HG02571 (cell line): ENCODE measurements at regions not wholly inside any gene's neighbourhood (a gene's known extent, or its start where the extent isn't known, plus 50 kb on each side); places are given as distances from the start of the nearest gene placed in this dataset.

Experiments
- ATAC-seq: cut with Tn5 transposase; IDR thresholded peaks from one replicate; pipeline ENCODE4 v1.9.1; 2021; ENCODE audit warnings: mild to moderate bottlenecking, moderate library complexity; ENCODE audit not compliant: unreplicated experiment

DNA sequence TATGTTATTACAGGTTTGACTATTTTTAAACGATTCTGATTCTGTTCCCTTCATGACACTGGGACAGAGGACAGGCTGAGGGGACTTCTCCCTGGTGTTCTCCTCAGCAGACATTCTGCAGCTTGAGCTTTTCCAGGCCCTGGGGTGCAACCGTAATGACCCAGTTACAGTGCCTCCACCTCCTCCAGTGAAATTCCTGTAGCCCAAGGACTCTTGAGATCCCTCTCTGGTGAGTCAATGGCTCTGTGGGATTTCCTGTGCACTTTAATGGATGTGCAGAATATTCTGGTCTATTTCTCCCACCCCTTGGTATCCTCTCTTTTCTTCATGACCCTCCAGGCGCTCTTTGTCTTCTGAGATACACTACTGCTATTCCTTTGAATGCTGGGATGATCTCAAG, 319.3 kb downstream of the INHBA start:
- ATAC-seq: no peak

DNA sequence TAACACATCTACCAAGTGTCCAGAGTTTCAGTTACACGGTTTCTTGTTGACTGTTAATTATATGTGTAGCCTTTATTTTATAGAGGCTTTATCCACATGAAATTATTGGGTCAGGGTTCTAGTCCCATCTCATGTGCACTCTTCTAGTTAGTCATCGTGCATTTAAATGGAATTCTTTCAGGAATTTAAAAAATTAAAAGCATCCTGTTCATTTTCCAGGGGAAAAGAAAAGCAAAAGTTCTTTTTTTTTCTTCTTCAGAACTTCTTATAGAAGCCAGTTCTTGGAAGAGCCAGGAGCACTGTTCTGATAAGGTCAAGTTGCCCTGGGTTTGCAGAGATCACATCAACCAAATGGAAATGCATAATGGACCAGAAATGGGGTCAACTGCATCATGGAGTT, 324.7 kb downstream of the INHBA start:
- ATAC-seq: no peak

DNA sequence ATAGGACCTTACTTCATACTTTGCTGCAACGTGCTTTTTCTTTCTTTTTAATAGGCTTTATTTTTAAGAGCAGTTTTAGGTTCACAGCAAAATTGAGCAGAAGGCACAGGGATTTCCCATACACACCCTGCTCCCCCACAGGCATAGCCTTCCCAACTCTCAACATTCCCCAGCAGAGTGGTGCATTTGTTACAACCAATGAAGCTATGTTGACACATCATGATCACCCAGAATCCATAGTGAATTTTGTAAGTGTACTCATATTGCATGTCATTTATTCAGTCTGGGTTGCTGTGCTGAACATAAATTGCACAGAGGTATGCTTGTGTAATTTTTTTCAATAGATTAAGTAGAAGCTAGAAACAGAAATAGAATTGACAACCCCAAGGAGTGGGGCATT, 327.3 kb downstream of the INHBA start:
- ATAC-seq: no peak

DNA sequence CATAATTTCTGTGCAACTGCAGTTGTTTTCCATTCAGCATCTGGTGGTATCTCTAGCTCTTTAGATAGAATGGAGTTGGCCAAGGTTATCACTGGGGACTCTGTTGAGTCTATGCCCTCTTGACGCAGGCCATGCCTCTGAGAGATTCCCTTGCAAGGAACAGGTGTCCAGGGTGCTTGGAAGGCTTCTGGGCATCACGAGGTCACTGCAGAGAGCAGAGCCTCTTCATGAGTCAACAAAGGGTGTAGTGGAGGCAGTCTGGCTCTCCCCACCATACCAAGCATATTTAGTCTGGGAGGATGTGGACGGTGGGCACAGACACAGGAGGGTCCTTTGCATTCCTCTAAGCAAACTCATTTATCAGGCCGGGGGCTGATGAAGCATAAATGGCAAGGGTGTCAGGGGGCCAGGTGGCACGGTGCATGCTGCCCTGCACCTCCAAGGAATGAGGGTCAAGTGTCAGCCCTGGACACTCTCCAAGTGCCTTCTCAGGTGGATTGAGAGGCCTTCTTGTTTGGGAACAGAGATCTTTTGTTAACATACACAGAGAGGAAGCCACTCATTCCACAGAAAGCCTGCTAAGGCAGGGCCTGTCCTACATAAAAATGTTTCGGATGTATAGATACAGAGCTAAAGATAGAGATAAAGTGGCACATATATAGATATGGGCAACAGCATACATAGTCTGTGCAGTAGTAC, 328.6 kb downstream of the INHBA start:
- no peak for ATAC-seq

DNA sequence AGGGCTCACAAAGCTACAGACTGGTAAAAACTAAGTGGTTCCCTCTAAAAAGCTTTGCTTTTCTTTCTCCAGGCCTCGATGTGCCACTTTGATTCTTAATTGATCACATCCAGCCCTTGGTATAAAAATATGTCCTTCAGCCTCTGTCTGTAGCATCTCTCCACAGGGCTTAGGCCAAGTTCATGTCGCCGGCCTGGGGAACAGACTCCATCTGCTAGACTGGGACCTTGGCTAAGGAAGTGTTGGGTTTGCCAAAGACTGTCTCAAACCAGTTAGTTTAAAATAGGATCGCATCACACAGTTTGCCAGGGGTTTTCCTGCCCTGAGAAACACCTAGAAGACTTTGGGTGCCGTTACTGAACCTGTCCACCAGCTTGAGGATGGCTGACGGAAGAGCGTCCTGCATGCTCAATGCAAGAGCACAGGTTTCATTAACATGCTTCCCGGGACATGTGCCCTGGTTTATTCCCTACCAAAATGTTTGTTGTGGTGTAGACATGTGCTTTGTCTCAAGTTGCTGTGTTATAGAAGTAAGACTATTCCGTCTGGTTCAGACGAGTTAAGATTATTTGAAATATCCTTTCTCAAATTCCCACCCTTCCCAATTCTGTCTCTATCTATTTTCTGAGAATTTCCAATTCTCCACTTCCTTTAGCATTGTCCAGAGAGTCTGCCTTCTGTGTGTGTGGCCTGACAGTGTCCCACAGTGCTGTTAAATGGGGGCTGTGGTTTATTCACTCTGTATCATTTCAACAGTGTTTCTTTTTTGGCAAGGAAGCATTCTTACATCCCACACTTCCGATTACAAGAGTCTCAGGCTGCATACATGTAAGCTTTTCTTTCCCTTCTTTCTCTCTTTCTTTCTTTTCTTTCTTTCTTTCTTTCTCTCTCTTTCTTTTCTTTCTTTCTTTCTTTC, 334.7 kb downstream of the INHBA start:
- no peak for ATAC-seq

DNA sequence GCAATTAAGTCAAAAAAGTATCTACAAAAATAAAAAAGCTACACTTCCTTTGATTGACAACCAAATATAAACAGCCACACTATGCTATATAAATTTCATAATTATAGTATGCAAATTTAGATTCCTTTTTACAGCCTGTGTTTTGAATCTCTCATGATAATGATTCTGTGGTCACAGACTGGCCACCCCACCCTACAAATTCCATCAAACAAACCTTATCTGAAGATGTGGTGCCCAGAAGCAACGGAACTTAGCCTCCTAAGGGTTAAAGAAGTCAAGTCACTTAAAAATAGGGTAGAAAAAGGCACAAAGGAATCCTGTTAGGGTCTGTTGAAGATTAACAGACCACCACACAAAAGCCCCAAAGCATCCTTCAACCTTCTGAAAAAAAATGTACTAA, 351.8 kb downstream of the INHBA start:
- no peak for ATAC-seq

DNA sequence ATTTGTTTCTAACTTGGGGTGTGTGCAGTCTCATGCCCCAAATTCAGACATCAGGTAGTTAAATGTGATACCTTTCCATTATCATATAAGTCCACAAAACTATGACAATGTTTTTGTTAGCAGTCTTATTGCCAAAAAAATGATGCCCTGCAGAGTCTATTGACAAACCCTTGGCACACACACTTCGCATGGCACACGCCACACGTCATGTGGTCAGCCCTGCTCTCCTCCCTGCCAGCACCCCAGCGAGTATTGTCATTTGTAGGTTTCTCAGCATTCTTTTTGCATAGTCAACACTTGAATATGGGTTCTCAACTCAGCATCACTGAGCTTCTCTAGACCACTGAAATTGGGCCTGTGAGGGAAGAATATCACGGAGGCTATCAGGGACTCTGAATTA, 356.0 kb downstream of the INHBA start:
- no peak for ATAC-seq

DNA sequence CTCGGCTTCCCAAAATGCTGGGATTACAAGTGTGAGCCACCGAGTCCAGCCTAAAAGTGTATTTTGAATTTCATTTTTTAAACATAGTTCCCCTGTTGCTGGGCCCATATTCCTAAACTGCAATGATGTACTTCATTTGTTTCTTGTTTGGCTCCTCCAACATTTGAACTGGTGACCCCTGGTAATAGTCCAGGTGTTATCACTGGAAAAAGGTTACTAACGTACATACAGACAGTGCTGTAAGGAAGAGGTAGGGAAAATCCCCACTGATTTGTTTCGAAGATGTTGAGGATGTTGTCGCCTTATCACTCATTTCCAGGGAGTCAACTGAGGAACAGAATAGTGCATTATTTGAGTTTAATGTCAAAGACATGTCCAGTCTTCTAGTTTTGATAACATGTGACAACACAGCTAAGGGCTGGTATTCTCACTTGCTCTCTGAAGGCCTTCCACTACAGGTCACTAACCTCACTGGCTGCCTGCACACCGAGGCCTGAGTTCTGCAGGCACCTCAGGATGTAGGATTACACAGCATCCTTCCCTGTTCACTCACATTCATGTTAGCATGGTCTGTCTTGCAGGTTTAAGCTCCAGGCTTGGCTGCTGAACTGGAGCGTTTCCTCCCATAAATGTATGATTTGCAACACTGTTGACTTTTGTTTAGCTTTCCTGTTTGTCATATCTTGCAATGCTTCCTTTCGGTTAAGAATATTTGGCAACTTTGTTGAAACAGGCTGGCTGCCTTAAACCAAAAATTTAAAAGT, 362.8 kb downstream of the INHBA start:
- ATAC-seq: no peak

DNA sequence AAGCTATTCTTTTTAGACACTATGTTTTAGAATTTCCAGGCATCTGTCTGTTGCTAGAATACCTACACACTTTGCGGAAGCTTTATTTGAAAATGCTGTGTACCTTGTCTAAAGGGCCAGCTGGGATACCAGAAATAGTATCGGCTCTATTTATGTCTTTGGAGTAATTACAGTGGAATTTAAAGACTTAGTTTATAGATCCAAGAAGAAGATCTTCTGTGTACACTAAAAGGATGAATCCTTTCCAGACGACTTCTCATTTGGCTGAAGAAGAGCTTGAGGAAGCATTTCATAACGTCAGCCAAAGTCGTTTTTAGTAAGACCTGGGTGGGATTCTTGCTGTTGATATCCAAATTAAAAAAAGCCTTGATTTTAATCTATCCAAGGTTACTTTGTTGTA, 365.9 kb downstream of the INHBA start:
- no peak for ATAC-seq

DNA sequence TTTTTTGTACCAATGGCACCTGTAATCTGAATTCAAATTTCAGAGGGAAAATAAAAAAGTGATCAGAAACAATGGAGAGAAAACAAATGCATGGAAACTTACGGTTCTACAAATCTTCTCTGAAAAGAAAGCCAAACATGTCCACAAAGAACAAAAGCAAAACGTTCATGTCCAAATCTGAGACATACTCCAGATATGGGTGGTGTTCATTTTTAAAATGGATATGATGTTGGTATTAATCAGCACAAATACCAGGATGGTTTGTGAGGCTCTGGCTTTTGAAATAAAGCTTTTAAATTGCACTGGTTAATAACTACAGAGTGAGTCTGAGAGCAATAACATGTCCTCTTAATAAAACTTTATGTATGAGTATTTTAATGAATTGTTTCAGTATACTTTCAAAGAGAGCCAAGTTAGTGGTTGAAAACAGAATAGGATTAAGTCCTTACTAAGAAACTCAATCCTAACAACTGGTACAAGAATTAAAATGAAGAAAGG, 366.4 kb downstream of the INHBA start:
- ATAC-seq: no peak

DNA sequence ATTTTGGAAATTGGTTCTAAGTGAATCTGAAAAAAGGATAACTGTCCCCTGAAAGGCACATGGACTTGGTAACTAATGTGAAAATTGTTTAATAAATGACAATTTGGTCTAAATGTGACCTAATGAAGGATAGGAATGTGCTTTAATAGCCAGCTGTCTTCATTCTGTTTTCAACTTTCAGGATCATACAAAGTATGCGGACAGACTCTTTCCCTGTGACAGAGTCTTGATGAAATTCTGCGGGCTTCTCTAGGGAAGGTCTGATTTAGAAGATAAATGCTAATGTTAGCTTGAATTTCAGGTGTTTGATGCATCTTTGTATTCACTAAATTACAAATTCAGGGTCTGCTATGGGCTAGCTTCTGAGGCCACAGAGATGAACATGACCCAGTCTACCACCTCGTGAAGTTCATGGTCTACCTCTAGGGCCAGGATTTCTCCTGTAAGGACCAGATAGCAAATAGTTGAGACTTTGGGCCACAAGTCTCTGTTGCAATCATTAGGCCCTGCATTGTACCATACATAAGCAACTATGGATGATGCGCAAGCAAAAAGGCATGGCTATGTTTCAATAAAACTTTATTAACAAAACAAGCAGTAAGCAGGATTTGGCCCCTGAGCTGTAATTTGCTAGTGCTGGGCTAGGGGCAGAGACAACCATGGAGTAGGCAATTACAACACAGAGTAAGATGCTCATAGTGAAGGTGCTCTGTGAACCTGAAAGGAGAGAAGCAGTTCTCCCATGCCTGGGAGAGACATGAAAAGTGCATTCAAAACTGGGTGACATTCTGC, 368.6 kb downstream of the INHBA start:
- no peak for ATAC-seq

DNA sequence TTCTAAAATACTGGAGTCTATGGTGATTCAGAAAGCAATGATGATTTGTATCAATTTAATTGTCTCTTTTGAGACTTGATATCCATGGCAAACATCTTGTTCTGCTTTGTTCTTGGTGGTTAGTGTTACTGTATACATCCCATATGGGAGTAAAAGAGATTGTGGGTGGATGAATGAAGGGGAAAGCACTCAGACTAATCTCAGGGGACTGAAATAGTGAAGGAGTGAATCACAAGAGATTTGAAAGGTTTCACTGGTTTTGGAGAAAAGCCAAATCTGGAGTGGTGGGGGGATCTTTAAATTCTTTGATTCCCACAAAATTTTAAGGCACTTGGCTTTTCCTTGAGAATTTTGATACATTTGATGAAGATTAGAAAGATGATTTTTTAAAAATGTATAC, 369.4 kb downstream of the INHBA start:
- no peak for ATAC-seq

DNA sequence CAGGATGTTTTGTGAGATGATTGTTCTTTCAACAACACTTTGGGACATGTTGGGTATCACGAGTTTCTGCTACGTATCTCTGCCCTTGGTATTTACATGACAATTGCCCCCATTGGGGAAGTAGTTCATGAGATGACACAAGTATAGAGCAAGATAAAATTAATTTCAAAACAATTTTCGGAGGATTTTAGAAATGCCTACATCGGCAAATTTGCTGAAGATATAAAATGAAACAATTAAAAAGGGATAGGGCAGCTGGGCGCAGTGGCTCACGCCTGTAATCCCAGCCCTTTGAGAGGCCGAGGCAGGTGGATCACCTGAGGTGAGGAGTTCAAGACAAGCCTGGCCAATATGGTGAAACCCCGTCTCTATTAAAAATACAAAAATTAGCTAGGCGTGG, 371.7 kb downstream of the INHBA start:
- no peak for ATAC-seq

DNA sequence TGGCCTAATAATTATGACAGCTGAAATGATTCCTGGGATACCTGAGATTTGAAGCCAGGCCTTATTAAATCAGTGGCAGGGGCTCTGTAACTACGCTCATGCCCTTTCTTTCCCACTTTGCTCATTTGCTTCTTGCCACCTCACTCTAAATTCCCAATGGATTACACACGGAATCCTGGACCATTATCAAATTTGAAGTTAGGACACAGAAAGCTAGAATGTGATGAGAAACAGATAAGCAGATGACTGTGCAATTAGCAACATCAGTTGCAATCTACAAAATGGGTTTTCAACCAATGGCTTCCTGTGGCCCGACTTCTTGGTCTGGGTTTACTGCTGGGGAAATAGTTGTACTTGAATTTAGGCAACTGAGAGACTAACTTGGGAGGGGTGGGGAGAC, 374.3 kb downstream of the INHBA start:
- ATAC-seq: no peak

DNA sequence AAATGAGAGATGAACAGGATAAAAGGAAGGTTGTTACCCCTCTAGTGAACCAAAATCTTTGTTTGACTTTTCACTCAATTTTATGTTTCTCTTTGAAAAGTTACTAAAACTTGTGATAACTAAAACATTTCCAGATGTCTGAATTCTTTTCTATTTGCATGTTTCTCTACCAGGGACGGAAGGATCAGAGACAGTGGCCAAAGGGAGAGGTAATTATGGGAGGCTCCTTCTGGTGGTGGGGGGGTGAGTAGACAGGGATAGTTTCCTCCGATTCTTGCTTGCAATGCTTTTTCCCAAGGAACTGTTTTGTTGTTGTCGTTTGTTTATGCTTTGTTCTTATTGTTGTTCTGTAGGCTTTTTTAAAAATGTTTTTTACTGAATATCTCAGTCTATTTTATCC, 374.8 kb downstream of the INHBA start:
- ATAC-seq: no peak

DNA sequence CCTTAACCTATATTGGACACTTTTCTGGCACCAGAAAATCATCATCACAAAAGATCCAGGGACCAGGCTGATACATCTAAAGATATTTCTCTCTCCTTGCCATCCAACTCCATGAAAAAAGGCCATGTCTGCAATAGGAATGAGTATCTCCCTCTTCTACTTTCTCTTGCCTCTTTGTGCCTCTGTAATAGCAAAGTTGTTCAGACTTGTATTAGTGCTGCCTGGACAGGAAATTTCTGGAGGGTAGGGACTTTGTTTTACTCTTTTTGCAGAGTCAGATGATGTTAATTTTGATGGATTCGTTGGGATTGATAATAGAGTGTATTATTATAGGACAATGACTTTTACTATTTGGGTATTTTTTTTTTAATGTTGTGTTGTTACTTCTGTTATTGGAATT, 376.3 kb downstream of the INHBA start:
- ATAC-seq: no peak

DNA sequence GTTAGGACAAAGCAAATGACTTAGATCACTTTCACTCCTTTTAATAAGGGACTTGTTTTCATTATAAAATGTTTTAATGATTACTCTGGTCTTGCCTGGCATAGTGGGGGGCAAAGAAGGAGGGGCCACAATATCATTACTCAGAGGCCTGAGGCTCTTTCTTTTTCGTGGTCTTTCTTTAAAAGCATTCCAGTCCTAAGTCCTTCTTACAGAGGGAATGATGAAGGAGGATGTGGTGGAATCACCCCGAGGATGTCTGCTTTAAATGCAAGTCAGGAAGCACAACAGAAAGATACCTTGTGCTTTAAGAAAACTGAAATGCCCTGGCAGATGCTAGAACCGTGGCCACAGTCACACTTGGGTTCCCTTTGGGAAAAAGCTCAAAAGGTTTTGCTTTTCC, 379.1 kb downstream of the INHBA start:
- no peak for ATAC-seq

DNA sequence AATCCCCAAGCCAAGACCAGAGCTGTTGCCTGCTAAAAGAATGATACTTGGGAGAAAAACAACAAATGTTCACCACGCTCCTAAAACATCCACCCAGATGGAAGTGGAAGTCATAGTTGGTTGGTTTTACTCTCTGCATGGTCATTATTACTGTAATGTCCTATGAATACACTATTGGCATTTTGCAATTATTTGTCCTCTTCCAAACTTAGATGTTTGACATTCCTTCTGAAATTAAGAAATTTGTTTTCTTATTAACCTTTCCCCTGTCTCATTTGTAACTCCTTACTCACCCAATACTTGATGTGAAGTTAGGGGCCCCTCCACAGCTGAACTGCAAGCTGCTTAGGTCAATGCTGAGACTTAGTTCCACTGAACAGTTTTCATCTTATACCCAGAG, 383.3 kb downstream of the INHBA start:
- no peak for ATAC-seq

DNA sequence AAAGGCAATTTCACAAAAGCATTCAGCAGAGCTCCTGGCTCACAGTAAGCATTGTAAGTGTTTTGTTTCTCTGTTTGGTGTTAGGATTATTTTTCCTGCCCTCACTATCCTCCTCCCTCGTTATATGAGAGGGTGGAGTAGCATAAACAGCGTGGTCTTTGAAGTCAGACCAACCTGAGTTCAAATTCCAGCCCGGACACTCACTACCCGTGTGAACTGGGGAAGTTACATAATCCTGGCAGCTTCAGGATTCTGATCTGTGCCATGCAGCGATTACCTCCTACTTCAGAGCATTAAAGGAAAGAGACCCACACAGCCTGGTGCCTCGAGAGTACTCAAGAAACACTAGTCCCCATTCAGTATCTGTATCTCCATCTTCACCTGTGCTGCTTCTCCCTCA, 386.5 kb downstream of the INHBA start:
- ATAC-seq: no peak

DNA sequence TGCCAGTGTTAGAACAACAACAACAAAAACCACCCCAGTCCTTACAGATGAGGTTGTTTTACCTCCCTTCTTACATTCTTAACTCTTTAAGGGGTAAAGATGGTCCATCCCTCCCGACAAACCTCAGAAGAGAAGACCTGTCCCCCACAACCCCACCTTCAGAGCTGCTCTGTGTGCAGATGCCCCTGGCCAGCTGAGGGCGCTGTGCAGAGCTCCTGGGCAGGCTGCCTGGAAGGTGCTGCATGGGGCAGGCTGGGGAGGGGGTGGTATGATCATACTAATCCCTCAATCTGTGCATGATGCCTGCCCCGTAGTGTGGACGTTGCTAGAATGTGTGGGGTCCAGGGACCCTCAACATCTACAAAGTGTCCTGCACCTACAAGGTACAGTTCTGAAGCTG, 387.1 kb downstream of the INHBA start:
- ATAC-seq: no peak

DNA sequence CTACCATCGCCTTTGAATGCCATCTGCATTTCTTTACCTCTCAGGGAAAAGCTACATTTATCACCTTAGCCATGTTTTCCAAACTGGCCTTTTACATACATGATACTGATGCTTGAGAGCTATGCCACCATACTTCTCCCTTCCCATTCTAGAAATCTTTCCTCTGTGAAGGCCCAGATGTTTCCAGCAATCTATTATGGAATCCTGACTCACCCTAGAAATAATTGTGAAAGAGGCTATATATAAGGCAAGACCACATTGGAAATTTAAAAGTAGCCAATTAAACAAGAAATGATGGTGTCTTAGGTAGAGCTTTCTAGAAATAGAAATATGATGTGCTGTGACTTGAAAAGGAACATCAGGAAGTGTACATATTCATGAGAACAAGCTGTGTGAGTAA, 389.7 kb downstream of the INHBA start:
- no peak for ATAC-seq
